Neuronal stem cell (in vitro differentiated cells): ENCODE measurements at regions not wholly inside any gene's neighbourhood (a gene's known extent, or its start where the extent isn't known, plus 50 kb on each side); places are given as distances from the start of the nearest gene placed in this dataset.
A peak's percentile ranks its signal among the peaks of the same experiment; 100 is the strongest.

Source experiments
- DNase-seq: peaks from one replicate; pipeline ENCODE4 v3.0.0-alpha.2; 2013; ENCODE audit warnings: low spot score
- H2AFZ ChIP-seq: one replicate; pipeline ENCODE4 v1.6.1; 2013; ENCODE audit warnings: mild to moderate bottlenecking, low read length, inconsistent platforms
- H2AK5ac ChIP-seq: 2 replicates; pipeline ENCODE4 v1.6.1; 2013; ENCODE audit warnings: low read depth, mild to moderate bottlenecking, inconsistent platforms, low read length, moderate library complexity, mixed read lengths
- H2BK120ac ChIP-seq: 2 replicates; pipeline ENCODE4 v1.6.1; 2013; ENCODE audit warnings: low read depth, mild to moderate bottlenecking, inconsistent platforms, low read length, moderate library complexity, mixed read lengths
- H2BK12ac ChIP-seq: one replicate; pipeline ENCODE4 v1.6.1; 2013; ENCODE audit warnings: low read length, inconsistent platforms
- H2BK15ac ChIP-seq: 2 replicates; pipeline ENCODE4 v1.6.1; 2013; ENCODE audit warnings: mild to moderate bottlenecking, low read length, inconsistent platforms, mixed read lengths
- H2BK5ac ChIP-seq: one replicate; pipeline ENCODE4 v1.6.1; 2013; ENCODE audit warnings: inconsistent platforms, mild to moderate bottlenecking, low read length, moderate library complexity
- H3K14ac ChIP-seq: one replicate; pipeline ENCODE4 v1.6.1; 2013; ENCODE audit warnings: low read length, inconsistent platforms
- H3K18ac ChIP-seq: 2 replicates; pipeline ENCODE4 v1.6.1; 2013; ENCODE audit warnings: low read length, inconsistent platforms
- H3K23ac ChIP-seq: 2 replicates; pipeline ENCODE4 v1.6.1; 2013; ENCODE audit warnings: low read depth, mild to moderate bottlenecking, mixed read lengths, low read length, inconsistent platforms; ENCODE audit not compliant: poor library complexity
- H3K27ac ChIP-seq: replicated peaks from 3 replicates; pipeline ENCODE4 v1.5.1; 2013; ENCODE audit warnings: low read length, inconsistent platforms
- H3K27me3 ChIP-seq, 3 experiments: 2 replicates each; pipeline ENCODE4 v1.6.1; 2013; ENCODE audit warnings: low read length in 3 of 3, mild to moderate bottlenecking in 2 of 3, inconsistent platforms in 1 of 3, low read depth in 1 of 3, mixed read lengths in 1 of 3, moderate library complexity in 1 of 3; ENCODE audit not compliant: control insufficient read depth in 3 of 3, insufficient read depth in 3 of 3
- H3K36me3 ChIP-seq, 2 donors: replicated peaks in 1 of 2; 2 replicates each; pipeline ENCODE4 v1.6.1; 2013; ENCODE audit warnings: low read length in 2 of 2; ENCODE audit not compliant: control insufficient read depth in 2 of 2, insufficient read depth in 2 of 2
- H3K4ac ChIP-seq: 2 replicates; pipeline ENCODE4 v1.6.1; 2013; ENCODE audit warnings: inconsistent platforms, mild to moderate bottlenecking, low read length, moderate library complexity
- H3K4me1 ChIP-seq, 2 donors: 1 replicate in 1 of 2; 2 replicates in 1 of 2; pipeline ENCODE4 v1.6.1; 2013; ENCODE audit warnings: low read length in 2 of 2, low read depth in 1 of 2; ENCODE audit not compliant: control insufficient read depth in 2 of 2, insufficient read depth in 1 of 2
- H3K4me2 ChIP-seq: one replicate; pipeline ENCODE4 v1.6.1; 2013; ENCODE audit warnings: mild to moderate bottlenecking, low read length, inconsistent platforms; ENCODE audit not compliant: insufficient read depth, poor library complexity, severe bottlenecking
- H3K4me3 ChIP-seq, 2 donors: 2 replicates each; pipeline ENCODE4 v1.5.1; 2013; ENCODE audit warnings: low read length in 2 of 2, mild to moderate bottlenecking in 2 of 2, inconsistent platforms in 1 of 2, moderate library complexity in 1 of 2
- H3K79me1 ChIP-seq: one replicate; pipeline ENCODE4 v1.6.1; 2013; ENCODE audit warnings: low read depth, mild to moderate bottlenecking, inconsistent platforms, low read length, moderate library complexity
- H3K9ac ChIP-seq: one replicate; pipeline ENCODE4 v1.6.1; 2013; ENCODE audit warnings: mild to moderate bottlenecking, low read depth, low read length, inconsistent platforms; ENCODE audit not compliant: poor library complexity
- H3K9me3 ChIP-seq, 2 donors: replicated peaks in 1 of 2; 2 replicates each; pipeline versions ENCODE3 to v1.6.1; 2013; ENCODE audit warnings: low read length in 2 of 2, mild to moderate bottlenecking in 2 of 2, inconsistent platforms in 1 of 2, low read depth in 1 of 2, mixed read lengths in 1 of 2, moderate library complexity in 1 of 2; ENCODE audit not compliant: control insufficient read depth in 2 of 2, insufficient read depth in 1 of 2
- H4K8ac ChIP-seq: one replicate; pipeline ENCODE4 v1.6.1; 2013; ENCODE audit warnings: low read depth, mild to moderate bottlenecking, inconsistent platforms, low read length, moderate library complexity
- H4K91ac ChIP-seq: one replicate; pipeline ENCODE4 v1.6.1; 2013; ENCODE audit warnings: low read length, low read depth, mild to moderate bottlenecking, inconsistent platforms; ENCODE audit not compliant: poor library complexity
- WGBS, 2 donors: extraction: QIAGEN DNeasy Blood & Tissue Kit; methylation state at CpG; one replicate each; pipeline ENCODE4 v1.1.7; 2013; ENCODE audit warnings: missing lambda C conversion rate in 2 of 2, mixed read lengths in 1 of 2; ENCODE audit not compliant: insufficient read length in 2 of 2, insufficient replicate concordance in 1 of 2; ENCODE audit errors: extremely low coverage in 2 of 2; 5-methylcytosine and 5-hydroxymethylcytosine counted together

- Histone ChIP-seq H3K27me3 (no peaks in the 10 kb centered on the region), H3K4ac (no peak overlapping the region), H3K23ac (no peak overlapping the region), H4K91ac (no peak overlapping the region), H3K14ac (no peak overlapping the region), H3K4me1 (peaks cover 5 to 14% of the 10 kb centered on the region in 2 donors), H3K4me3 (no peak overlapping the region), H3K9ac (no peak overlapping the region), H2BK12ac (no peak overlapping the region), H3K18ac (no peak overlapping the region), H3K27ac (no peak overlapping the region), H2BK5ac (no peak overlapping the region), H3K79me1 (no peaks in the 10 kb centered on the region), H3K9me3 (no peaks in the 10 kb centered on the region), H2AFZ (no peak overlapping the region), H4K8ac (no peak overlapping the region), H2BK120ac (no peak overlapping the region), H3K36me3 (no peaks in the 10 kb centered on the region), H3K4me2 (no peak overlapping the region), H2AK5ac (no peak overlapping the region), H2BK15ac (no peak overlapping the region)
- WGBS, 2 donors, result no CpG with 5 or more reads among the region's 4 CpGs
- DNase-seq, result no peak
Measured at GRCh38 chr3:34296796-34297195, 498.4 kb downstream of the PDCD6IP start.

DNA sequence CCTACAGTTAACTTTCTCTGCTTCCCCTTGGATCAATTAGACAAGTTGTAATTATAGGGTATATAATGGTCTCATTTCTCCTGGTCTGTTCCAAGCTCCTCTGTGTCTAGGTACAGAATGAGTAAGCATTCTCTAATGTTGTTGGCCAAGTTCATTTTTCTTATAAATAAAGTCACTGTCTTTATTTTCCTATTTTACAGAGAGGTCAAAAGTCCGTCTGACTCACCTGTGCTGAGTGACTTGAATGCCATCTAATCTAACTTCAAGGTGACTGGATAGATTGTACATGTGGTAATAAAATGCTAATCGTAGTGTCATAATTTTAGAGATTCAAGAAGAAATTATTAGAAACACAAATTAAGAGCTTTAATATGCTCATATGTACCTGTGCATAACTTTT lies 500.2 kb downstream of the PDCD6IP start:
- peaks cover 10 to 19% of the 10 kb centered on the region in 2 donors for H3K4me1 ChIP-seq
- H3K23ac ChIP-seq, result no peak overlapping the region
- no peaks in the 10 kb centered on the region for H3K36me3 ChIP-seq
- no peak overlapping the region for H2BK12ac ChIP-seq
- no peak overlapping the region for H2BK5ac ChIP-seq
- no peak overlapping the region for H3K4me3 ChIP-seq
- no peak overlapping the region for H4K8ac ChIP-seq
- no peak overlapping the region for H2BK120ac ChIP-seq
- DNase-seq, result no peak
- H3K79me1 ChIP-seq, result no peaks in the 10 kb centered on the region
- no peak overlapping the region for H3K18ac ChIP-seq
- H3K9ac ChIP-seq, result no peak overlapping the region
- no peak overlapping the region for H2AFZ ChIP-seq
- no peak overlapping the region for H3K4me2 ChIP-seq
- no peak overlapping the region for H4K91ac ChIP-seq
- no peak overlapping the region for H3K14ac ChIP-seq
- no peaks in the 10 kb centered on the region for H3K27me3 ChIP-seq
- H2AK5ac ChIP-seq, result no peak overlapping the region
- no peaks in the 10 kb centered on the region for H3K9me3 ChIP-seq
- WGBS, 2 donors, result no CpG with 5 or more reads among the region's 2 CpGs
- no peak overlapping the region for H3K27ac ChIP-seq
- H2BK15ac ChIP-seq, result no peak overlapping the region
- H3K4ac ChIP-seq, result no peak overlapping the region

DNA sequence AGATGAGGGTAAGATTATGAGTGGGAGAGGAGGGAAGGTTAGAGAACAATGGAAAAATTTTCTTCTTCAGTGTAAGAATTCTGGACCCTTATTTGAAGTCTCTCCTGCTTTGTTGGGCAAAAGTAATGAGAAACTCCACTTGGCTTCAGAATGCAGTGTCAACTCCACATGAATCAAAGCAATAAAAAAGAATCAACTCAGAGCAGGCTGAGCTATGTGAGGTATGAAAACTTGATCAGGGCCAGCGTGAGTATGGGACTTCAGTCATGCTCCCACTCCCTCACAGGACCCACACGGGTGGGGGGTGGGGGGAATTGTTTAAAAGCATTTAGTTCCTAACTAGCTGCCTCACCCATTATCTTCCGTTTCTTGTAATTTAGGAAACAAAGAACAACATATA lies 502.2 kb downstream of the PDCD6IP start:
- WGBS, 2 donors, result no CpG with 5 or more reads among the region's 3 CpGs
- no peaks in the 10 kb centered on the region for H3K79me1 ChIP-seq
- peak overlapping the region; percentile 69 for H3K18ac ChIP-seq
- no peak overlapping the region for H3K23ac ChIP-seq
- no peak overlapping the region for H2BK5ac ChIP-seq
- H2BK120ac ChIP-seq, result no peak overlapping the region
- H4K91ac ChIP-seq, result no peak overlapping the region
- H3K14ac ChIP-seq, result no peak overlapping the region
- no peak overlapping the region for H2AK5ac ChIP-seq
- no peaks in the 10 kb centered on the region for H3K9me3 ChIP-seq
- H3K4me1 ChIP-seq, result peaks cover 11 to 15% of the 10 kb centered on the region in 2 donors
- no peak overlapping the region for H3K9ac ChIP-seq
- no peak overlapping the region for H2BK15ac ChIP-seq
- no peak overlapping the region for H3K4me3 ChIP-seq
- DNase-seq, result no peak
- no peak overlapping the region for H2AFZ ChIP-seq
- no peaks in the 10 kb centered on the region for H3K36me3 ChIP-seq
- no peak overlapping the region for H3K4me2 ChIP-seq
- no peak overlapping the region for H4K8ac ChIP-seq
- H2BK12ac ChIP-seq, result no peak overlapping the region
- no peaks in the 10 kb centered on the region for H3K27me3 ChIP-seq
- no peak overlapping the region for H3K4ac ChIP-seq
- no peak overlapping the region for H3K27ac ChIP-seq

- Histone ChIP-seq H3K9me3 (no peaks in the 10 kb centered on the region), H2BK5ac (no peak overlapping the region), H3K4me3 (no peak overlapping the region), H3K18ac (no peak overlapping the region), H3K23ac (no peak overlapping the region), H2BK12ac (no peak overlapping the region), H3K27ac (peak overlapping the region; percentile 46), H3K9ac (no peak overlapping the region), H3K4me1 (peaks cover 11 to 15% of the 10 kb centered on the region in 2 donors), H2AK5ac (no peak overlapping the region), H3K79me1 (no peaks in the 10 kb centered on the region), H4K8ac (no peak overlapping the region), H4K91ac (no peak overlapping the region), H3K14ac (no peak overlapping the region), H2BK120ac (no peak overlapping the region), H3K36me3 (no peaks in the 10 kb centered on the region), H2AFZ (no peak overlapping the region), H3K4me2 (no peak overlapping the region), H3K4ac (no peak overlapping the region), H2BK15ac (no peak overlapping the region), H3K27me3 (no peaks in the 10 kb centered on the region)
- peak; percentile 17 for DNase-seq
- no CpG with 5 or more reads among the region's 2 CpGs for WGBS, 2 donors
Measured at GRCh38 chr3:34301313-34301712, 502.9 kb downstream of the PDCD6IP start.
